ENCODE measurements at regions not wholly inside any gene's neighbourhood (a gene's known extent, or its start where the extent isn't known, plus 50 kb on each side); places are given as distances from the start of the nearest gene placed in this dataset.

DNA sequence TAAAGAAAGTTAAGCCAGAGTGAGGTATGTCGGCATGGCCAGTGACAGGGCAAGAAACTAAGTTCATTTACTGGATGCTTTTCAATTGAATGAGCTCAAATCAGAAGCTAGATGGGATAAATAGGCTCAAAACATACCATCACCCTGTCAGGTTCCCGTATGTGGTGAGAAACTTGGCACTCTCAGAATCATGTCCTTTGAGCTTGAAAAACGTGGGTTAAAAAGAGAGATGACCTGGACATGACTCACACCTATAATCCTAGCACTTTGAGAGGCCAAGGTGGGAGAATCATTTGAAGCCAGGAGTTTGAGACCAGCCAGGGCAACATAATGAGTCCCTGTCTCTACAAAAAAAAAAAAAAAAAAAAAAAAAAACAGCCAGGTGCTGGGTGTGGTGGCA, 121.7 kb upstream of the RGMB start:
- CTCF ChIA-PET = no interaction called here
- peaks cover 13% of the 10 kb centered on the region for H3K27me3 Mint-ChIP-seq (ENCODE audit: low read depth)
- peaks cover 11% of the 10 kb centered on the region for H3K4me1 Mint-ChIP-seq
- H3K9me3 Mint-ChIP-seq = peaks cover 17% of the 10 kb centered on the region
- TF ChIP-seq, protein P1, sequence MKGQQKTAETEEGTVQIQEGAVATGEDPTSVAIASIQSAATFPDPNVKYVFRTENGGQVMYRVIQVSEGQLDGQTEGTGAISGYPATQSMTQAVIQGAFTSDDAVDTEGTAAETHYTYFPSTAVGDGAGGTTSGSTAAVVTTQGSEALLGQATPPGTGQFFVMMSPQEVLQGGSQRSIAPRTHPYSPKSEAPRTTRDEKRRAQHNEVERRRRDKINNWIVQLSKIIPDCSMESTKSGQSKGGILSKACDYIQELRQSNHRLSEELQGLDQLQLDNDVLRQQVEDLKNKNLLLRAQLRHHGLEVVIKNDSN (CRISPR knock-in tag; IDR thresholded peaks at IDR 0.05) = no peak
- no peak for TF ChIP-seq MYBL2 (CRISPR knock-in tag; IDR thresholded peaks at IDR 0.05)
- no peak for TF ChIP-seq NR1H2 (CRISPR knock-in tag; IDR thresholded peaks at IDR 0.05)
- TF ChIP-seq NFATC4 (CRISPR knock-in tag; IDR thresholded peaks at IDR 0.05) = no peak
- TF ChIP-seq ZNF423 (CRISPR knock-in tag; IDR thresholded peaks at IDR 0.05) = no peak
- TF ChIP-seq, protein P2, sequence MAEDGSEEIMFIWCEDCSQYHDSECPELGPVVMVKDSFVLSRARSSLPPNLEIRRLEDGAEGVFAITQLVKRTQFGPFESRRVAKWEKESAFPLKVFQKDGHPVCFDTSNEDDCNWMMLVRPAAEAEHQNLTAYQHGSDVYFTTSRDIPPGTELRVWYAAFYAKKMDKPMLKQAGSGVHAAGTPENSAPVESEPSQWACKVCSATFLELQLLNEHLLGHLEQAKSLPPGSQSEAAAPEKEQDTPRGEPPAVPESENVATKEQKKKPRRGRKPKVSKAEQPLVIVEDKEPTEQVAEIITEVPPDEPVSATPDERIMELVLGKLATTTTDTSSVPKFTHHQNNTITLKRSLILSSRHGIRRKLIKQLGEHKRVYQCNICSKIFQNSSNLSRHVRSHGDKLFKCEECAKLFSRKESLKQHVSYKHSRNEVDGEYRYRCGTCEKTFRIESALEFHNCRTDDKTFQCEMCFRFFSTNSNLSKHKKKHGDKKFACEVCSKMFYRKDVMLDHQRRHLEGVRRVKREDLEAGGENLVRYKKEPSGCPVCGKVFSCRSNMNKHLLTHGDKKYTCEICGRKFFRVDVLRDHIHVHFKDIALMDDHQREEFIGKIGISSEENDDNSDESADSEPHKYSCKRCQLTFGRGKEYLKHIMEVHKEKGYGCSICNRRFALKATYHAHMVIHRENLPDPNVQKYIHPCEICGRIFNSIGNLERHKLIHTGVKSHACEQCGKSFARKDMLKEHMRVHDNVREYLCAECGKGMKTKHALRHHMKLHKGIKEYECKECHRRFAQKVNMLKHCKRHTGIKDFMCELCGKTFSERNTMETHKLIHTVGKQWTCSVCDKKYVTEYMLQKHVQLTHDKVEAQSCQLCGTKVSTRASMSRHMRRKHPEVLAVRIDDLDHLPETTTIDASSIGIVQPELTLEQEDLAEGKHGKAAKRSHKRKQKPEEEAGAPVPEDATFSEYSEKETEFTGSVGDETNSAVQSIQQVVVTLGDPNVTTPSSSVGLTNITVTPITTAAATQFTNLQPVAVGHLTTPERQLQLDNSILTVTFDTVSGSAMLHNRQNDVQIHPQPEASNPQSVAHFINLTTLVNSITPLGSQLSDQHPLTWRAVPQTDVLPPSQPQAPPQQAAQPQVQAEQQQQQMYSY (CRISPR knock-in tag; IDR thresholded peaks at IDR 0.05) = no peak
- TF ChIP-seq, protein P3, sequence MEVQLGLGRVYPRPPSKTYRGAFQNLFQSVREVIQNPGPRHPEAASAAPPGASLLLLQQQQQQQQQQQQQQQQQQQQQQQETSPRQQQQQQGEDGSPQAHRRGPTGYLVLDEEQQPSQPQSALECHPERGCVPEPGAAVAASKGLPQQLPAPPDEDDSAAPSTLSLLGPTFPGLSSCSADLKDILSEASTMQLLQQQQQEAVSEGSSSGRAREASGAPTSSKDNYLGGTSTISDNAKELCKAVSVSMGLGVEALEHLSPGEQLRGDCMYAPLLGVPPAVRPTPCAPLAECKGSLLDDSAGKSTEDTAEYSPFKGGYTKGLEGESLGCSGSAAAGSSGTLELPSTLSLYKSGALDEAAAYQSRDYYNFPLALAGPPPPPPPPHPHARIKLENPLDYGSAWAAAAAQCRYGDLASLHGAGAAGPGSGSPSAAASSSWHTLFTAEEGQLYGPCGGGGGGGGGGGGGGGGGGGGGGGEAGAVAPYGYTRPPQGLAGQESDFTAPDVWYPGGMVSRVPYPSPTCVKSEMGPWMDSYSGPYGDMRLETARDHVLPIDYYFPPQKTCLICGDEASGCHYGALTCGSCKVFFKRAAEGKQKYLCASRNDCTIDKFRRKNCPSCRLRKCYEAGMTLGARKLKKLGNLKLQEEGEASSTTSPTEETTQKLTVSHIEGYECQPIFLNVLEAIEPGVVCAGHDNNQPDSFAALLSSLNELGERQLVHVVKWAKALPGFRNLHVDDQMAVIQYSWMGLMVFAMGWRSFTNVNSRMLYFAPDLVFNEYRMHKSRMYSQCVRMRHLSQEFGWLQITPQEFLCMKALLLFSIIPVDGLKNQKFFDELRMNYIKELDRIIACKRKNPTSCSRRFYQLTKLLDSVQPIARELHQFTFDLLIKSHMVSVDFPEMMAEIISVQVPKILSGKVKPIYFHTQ (CRISPR knock-in tag; IDR thresholded peaks at IDR 0.05) = no peak
- TF ChIP-seq, protein P4, sequence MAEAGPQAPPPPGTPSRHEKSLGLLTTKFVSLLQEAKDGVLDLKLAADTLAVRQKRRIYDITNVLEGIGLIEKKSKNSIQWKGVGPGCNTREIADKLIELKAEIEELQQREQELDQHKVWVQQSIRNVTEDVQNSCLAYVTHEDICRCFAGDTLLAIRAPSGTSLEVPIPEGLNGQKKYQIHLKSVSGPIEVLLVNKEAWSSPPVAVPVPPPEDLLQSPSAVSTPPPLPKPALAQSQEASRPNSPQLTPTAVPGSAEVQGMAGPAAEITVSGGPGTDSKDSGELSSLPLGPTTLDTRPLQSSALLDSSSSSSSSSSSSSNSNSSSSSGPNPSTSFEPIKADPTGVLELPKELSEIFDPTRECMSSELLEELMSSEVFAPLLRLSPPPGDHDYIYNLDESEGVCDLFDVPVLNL (CRISPR knock-in tag; IDR thresholded peaks at IDR 0.05; ENCODE audit: borderline replicate concordance, low read depth) = no peak
- TF ChIP-seq, protein P5, sequence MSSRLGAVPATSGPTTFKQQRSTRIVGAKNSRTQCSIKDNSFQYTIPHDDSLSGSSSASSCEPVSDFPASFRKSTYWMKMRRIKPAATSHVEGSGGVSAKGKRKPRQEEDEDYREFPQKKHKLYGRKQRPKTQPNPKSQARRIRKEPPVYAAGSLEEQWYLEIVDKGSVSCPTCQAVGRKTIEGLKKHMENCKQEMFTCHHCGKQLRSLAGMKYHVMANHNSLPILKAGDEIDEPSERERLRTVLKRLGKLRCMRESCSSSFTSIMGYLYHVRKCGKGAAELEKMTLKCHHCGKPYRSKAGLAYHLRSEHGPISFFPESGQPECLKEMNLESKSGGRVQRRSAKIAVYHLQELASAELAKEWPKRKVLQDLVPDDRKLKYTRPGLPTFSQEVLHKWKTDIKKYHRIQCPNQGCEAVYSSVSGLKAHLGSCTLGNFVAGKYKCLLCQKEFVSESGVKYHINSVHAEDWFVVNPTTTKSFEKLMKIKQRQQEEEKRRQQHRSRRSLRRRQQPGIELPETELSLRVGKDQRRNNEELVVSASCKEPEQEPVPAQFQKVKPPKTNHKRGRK (CRISPR knock-in tag; IDR thresholded peaks at IDR 0.05; ENCODE audit: borderline replicate concordance) = no peak
- no peak for TF ChIP-seq CREM (CRISPR knock-in tag; IDR thresholded peaks at IDR 0.05)
- TF ChIP-seq EMX1 (CRISPR knock-in tag; IDR thresholded peaks at IDR 0.05) = no peak
- no peak for TF ChIP-seq SMAD3 (CRISPR knock-in tag; IDR thresholded peaks at IDR 0.05; ENCODE audit: borderline replicate concordance)
- TF ChIP-seq, protein P6, sequence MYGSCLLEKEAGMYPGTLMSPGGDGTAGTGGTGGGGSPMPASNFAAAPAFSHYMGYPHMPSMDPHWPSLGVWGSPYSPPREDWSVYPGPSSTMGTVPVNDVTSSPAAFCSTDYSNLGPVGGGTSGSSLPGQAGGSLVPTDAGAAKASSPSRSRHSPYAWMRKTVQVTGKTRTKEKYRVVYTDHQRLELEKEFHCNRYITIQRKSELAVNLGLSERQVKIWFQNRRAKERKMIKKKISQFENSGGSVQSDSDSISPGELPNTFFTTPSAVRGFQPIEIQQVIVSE (CRISPR knock-in tag; IDR thresholded peaks at IDR 0.05; ENCODE audit: borderline replicate concordance) = no peak
- no peak for TF ChIP-seq ZNF121 (CRISPR knock-in tag; IDR thresholded peaks at IDR 0.05)
- TF ChIP-seq NR3C1 (CRISPR knock-in tag; conservative IDR thresholded peaks at IDR 0.05; ENCODE audit: low read depth) = no peak
- TF ChIP-seq, protein P7, sequence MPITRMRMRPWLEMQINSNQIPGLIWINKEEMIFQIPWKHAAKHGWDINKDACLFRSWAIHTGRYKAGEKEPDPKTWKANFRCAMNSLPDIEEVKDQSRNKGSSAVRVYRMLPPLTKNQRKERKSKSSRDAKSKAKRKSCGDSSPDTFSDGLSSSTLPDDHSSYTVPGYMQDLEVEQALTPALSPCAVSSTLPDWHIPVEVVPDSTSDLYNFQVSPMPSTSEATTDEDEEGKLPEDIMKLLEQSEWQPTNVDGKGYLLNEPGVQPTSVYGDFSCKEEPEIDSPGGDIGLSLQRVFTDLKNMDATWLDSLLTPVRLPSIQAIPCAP (CRISPR knock-in tag; IDR thresholded peaks at IDR 0.05) = no peak
- no peak for TF ChIP-seq ZNF396 (CRISPR knock-in tag; IDR thresholded peaks at IDR 0.05; ENCODE audit: borderline replicate concordance)
- TF ChIP-seq ELF4 (CRISPR knock-in tag; IDR thresholded peaks at IDR 0.05; ENCODE audit: low read depth) = no peak
- POLR2A ChIA-PET = no interaction called here
- H3K36me3 Mint-ChIP-seq = peaks cover 21% of the 10 kb centered on the region
- no peak overlapping the region for H3K4me3 Mint-ChIP-seq
- H3K27ac Mint-ChIP-seq = no peak overlapping the region
- DNase-seq (ENCODE audit: low spot score) (no peak), ATAC-seq (no peak)

All from WTC11 (cell line).